HEK293 (cell line): ENCODE measurements at regions not wholly inside any gene's neighbourhood (a gene's known extent, or its start where the extent isn't known, plus 50 kb on each side); places are given as distances from the start of the nearest gene placed in this dataset.

Source experiments
- CTCF ChIP-seq: fragments of 450-650 bp; formaldehyde crosslinking; IDR thresholded peaks from 2 replicates; pipeline ENCODE4 v1.5.1; 2016; ENCODE audit warnings: missing biosample characterization, missing genetic modification characterization
- ZNF837 ChIP-seq: fragments of 450-650 bp; formaldehyde crosslinking; IDR thresholded peaks from 2 replicates; pipeline ENCODE4 v1.5.1; 2016; ENCODE audit warnings: missing biosample characterization, missing genetic modification characterization

GRCh38 chr3:14283813-14284438 is 105.3 kb downstream of the LSM3 start:
- TF ChIP-seq ZNF837 (tag by site-specific recombination) (no peak), CTCF (tag by site-specific recombination) (no peak)
